ENCODE measurements at regions not wholly inside any gene's neighbourhood (a gene's known extent, or its start where the extent isn't known, plus 50 kb on each side); places are given as distances from the start of the nearest gene placed in this dataset.

- TF ChIP-seq ZFX (IDR thresholded peaks at IDR 0.05): no peak
- no peak for TF ChIP-seq TCF7L2 (IDR thresholded peaks at IDR 0.05; ENCODE audit: borderline replicate concordance, extremely low read depth, insufficient read depth, insufficient read length)
- TF ChIP-seq, protein P1, sequence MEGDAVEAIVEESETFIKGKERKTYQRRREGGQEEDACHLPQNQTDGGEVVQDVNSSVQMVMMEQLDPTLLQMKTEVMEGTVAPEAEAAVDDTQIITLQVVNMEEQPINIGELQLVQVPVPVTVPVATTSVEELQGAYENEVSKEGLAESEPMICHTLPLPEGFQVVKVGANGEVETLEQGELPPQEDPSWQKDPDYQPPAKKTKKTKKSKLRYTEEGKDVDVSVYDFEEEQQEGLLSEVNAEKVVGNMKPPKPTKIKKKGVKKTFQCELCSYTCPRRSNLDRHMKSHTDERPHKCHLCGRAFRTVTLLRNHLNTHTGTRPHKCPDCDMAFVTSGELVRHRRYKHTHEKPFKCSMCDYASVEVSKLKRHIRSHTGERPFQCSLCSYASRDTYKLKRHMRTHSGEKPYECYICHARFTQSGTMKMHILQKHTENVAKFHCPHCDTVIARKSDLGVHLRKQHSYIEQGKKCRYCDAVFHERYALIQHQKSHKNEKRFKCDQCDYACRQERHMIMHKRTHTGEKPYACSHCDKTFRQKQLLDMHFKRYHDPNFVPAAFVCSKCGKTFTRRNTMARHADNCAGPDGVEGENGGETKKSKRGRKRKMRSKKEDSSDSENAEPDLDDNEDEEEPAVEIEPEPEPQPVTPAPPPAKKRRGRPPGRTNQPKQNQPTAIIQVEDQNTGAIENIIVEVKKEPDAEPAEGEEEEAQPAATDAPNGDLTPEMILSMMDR (IDR thresholded peaks at IDR 0.05 in 2 of 3, conservative IDR thresholded peaks at IDR 0.05 in 1 of 3; ENCODE audit: borderline replicate concordance in 1 of 3, insufficient read depth in 1 of 3, low read depth in 2 of 3, low read length in 2 of 3): no peak
- TF ChIP-seq ATF3 (IDR thresholded peaks at IDR 0.05): no peak
- TF ChIP-seq CBX3 (IDR thresholded peaks at IDR 0.05; ENCODE audit: low read depth): no peak
- TF ChIP-seq SRF (IDR thresholded peaks at IDR 0.05; ENCODE audit: low read depth): no peak
- TF ChIP-seq SIN3A (IDR thresholded peaks at IDR 0.05; ENCODE audit: low read depth): no peak
- TF ChIP-seq CEBPB (IDR thresholded peaks at IDR 0.05; ENCODE audit: low read depth): no peak
- TF ChIP-seq JUND (IDR thresholded peaks at IDR 0.05): no peak
- TF ChIP-seq SP1 (IDR thresholded peaks at IDR 0.05; ENCODE audit: low read depth): no peak
- TF ChIP-seq POLR2A (IDR thresholded peaks at IDR 0.05; ENCODE audit: borderline replicate concordance, extremely low read depth, insufficient read depth, insufficient read length): no peak
- no peak for TF ChIP-seq POLR2AphosphoS5 (IDR thresholded peaks at IDR 0.05; ENCODE audit: low read depth, low read length)
- no peak for TF ChIP-seq EZH2 (IDR thresholded peaks at IDR 0.05)
- TF ChIP-seq, protein P2, sequence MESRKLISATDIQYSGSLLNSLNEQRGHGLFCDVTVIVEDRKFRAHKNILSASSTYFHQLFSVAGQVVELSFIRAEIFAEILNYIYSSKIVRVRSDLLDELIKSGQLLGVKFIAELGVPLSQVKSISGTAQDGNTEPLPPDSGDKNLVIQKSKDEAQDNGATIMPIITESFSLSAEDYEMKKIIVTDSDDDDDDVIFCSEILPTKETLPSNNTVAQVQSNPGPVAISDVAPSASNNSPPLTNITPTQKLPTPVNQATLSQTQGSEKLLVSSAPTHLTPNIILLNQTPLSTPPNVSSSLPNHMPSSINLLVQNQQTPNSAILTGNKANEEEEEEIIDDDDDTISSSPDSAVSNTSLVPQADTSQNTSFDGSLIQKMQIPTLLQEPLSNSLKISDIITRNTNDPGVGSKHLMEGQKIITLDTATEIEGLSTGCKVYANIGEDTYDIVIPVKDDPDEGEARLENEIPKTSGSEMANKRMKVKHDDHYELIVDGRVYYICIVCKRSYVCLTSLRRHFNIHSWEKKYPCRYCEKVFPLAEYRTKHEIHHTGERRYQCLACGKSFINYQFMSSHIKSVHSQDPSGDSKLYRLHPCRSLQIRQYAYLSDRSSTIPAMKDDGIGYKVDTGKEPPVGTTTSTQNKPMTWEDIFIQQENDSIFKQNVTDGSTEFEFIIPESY (IDR thresholded peaks at IDR 0.05; ENCODE audit: extremely low read depth, insufficient replicate concordance, low read length): no peak
- no peak for TF ChIP-seq ELF1 (IDR thresholded peaks at IDR 0.05; ENCODE audit: borderline replicate concordance, low read depth)
- no peak for TF ChIP-seq YY1 (IDR thresholded peaks at IDR 0.05; ENCODE audit: extremely low read depth, insufficient replicate concordance, low read depth, low read length)
- no peak for TF ChIP-seq ZNF274 (IDR thresholded peaks at IDR 0.05; ENCODE audit: low read depth, low read length)
- no peak for TF ChIP-seq FOSL1 (IDR thresholded peaks at IDR 0.05; ENCODE audit: low read depth)
- no peak for TF ChIP-seq RAD21 (IDR thresholded peaks at IDR 0.05; ENCODE audit: low read depth)
- TF ChIP-seq EZH2phosphoT487 (IDR thresholded peaks at IDR 0.05; ENCODE audit: borderline replicate concordance): no peak
- ChIA-PET RAD21 (ENCODE audit: low non-redundant PET in 1 of 2, low total read pairs in 2 of 2, uncharacterized antibody in 2 of 2, unreplicated experiment in 2 of 2) (no interaction called here), CTCF (no interaction called here), POLR2A (no interaction called here)
- Histone ChIP-seq H3K9me2 (ENCODE audit: insufficient read depth) (no peaks in the 10 kb centered on the region), H3K4me2 (ENCODE audit: low read length) (no peak overlapping the region), H2AFZ (ENCODE audit: low read depth, low read length, poor library complexity, severe bottlenecking) (no peak overlapping the region), H3K4me1 (ENCODE audit: control insufficient read depth in 1 of 2, insufficient read depth in 2 of 2, low read length in 2 of 2) (no peaks in the 10 kb centered on the region), H3K79me2 (ENCODE audit: insufficient read depth, low read length) (no peaks in the 10 kb centered on the region), H3K9me3 (ENCODE audit: control insufficient read depth in 1 of 2, insufficient read depth in 1 of 2, low read depth in 1 of 2, low read length in 2 of 2) (no peaks in the 10 kb centered on the region; a peak in 2 of 4 replicates), H3K27me3 (ENCODE audit: insufficient read depth, low read length) (no peaks in the 10 kb centered on the region), H4K20me1 (ENCODE audit: insufficient read depth) (no peaks in the 10 kb centered on the region), H3K36me3 (ENCODE audit: control insufficient read depth in 1 of 2, insufficient read depth in 2 of 2, low read length in 2 of 2) (no peaks in the 10 kb centered on the region), H3K9ac (ENCODE audit: low read length) (no peak overlapping the region), H3K4me3 (replicated peaks in 1 of 2; ENCODE audit: low read depth in 1 of 2, low read length in 2 of 2) (no peak overlapping the region), H3K27ac (ENCODE audit: low read depth, low read length) (no peak overlapping the region)
- DNase-seq (ENCODE audit: low read depth, low spot score) (no peak), ATAC-seq (no peak)
- intact Hi-C loops (cut with micrococcal nuclease): no loop called here
- BruUV-seq (replicated peaks): no TSS peak
Measured at GRCh38 chr2:22850310-22850709, 534.7 kb upstream of the KLHL29 start.
